GM18868 (cell line): ENCODE measurements at regions not wholly inside any gene's neighbourhood (a gene's known extent, or its start where the extent isn't known, plus 50 kb on each side); places are given as distances from the start of the nearest gene placed in this dataset.
"Not testable (repeated sequence)": the region's sequence is repeated elsewhere in the genome, so short reads cannot be mapped to it uniquely, and the experiment has no call there.

Source experiments
- ATAC-seq: cut with Tn5 transposase; IDR thresholded peaks from one replicate; pipeline ENCODE4 v1.9.1; 2021; ENCODE audit warnings: mild to moderate bottlenecking, moderate library complexity; ENCODE audit not compliant: unreplicated experiment

GRCh38 chr9:83138422-83139135 is 75.6 kb upstream of the RASEF start:
- no peak for ATAC-seq

GRCh38 chr9:83133316-83133715 is 70.4 kb upstream of the RASEF start:
- no peak for ATAC-seq

GRCh38 chr9:83132768-83133167 is 69.8 kb upstream of the RASEF start:
- ATAC-seq, result no peak

GRCh38 chr9:83130541-83130940 is 67.6 kb upstream of the RASEF start:
- no peak for ATAC-seq

- no peak for ATAC-seq
Measured at GRCh38 chr9:83125671-83126070, 62.7 kb upstream of the RASEF start.

- no peak for ATAC-seq
Measured at GRCh38 chr9:83119873-83120272, 56.9 kb upstream of the RASEF start.

GRCh38 chr9:83116026-83116425 is 53.1 kb upstream of the RASEF start:
- no peak for ATAC-seq

GRCh38 chr9:83113445-83113844 is 50.5 kb upstream of the RASEF start:
- ATAC-seq, result not testable (repeated sequence)
